ENCODE measurements at regions not wholly inside any gene's neighbourhood (a gene's known extent, or its start where the extent isn't known, plus 50 kb on each side); places are given as distances from the start of the nearest gene placed in this dataset.

- TF ChIP-seq MAX (CRISPR knock-in tag; IDR thresholded peaks at IDR 0.05): no peak
- TF ChIP-seq SFPQ (IDR thresholded peaks at IDR 0.05; ENCODE audit: low read depth, low read length): no peak
- no peak for TF ChIP-seq TBP (optimal IDR thresholded peaks at IDR 0.05; ENCODE audit: low read depth, low read length)
- TF ChIP-seq POLR2AphosphoS2 (IDR thresholded peaks at IDR 0.05; ENCODE audit: low read length): no peak
- no peak for TF ChIP-seq MYBL2 (IDR thresholded peaks at IDR 0.05; ENCODE audit: low read depth)
- no peak for TF ChIP-seq MYBL2 (CRISPR knock-in tag; IDR thresholded peaks at IDR 0.05; ENCODE audit: borderline replicate concordance)
- TF ChIP-seq SIN3A (IDR thresholded peaks at IDR 0.05; ENCODE audit: borderline replicate concordance in 2 of 2, control insufficient read depth in 1 of 2, low read depth in 2 of 2, low read length in 2 of 2): no peak
- TF ChIP-seq EP300 (IDR thresholded peaks at IDR 0.05; ENCODE audit: low read length): no peak
- TF ChIP-seq ATF3 (IDR thresholded peaks at IDR 0.05): no peak
- TF ChIP-seq ATF3 (CRISPR knock-in tag; conservative IDR thresholded peaks at IDR 0.05): no peak
- no peak for TF ChIP-seq ZNF644 (tag; IDR thresholded peaks at IDR 0.05; ENCODE audit: low read depth)
- no peak for TF ChIP-seq PREB (CRISPR knock-in tag; IDR thresholded peaks at IDR 0.05)
- no peak for TF ChIP-seq NFIC (IDR thresholded peaks at IDR 0.05)
- no peak for TF ChIP-seq ZNF311 (CRISPR knock-in tag; IDR thresholded peaks at IDR 0.05)
- no peak for TF ChIP-seq FOXO4 (CRISPR knock-in tag; IDR thresholded peaks at IDR 0.05)
Observed at GRCh38 chr11:129637983-129638776, 177.5 kb upstream of the TMEM45B start.

All from K562 (cell line).